Endothelial cell of umbilical vein (primary cell): ENCODE measurements at regions not wholly inside any gene's neighbourhood (a gene's known extent, or its start where the extent isn't known, plus 50 kb on each side); places are given as distances from the start of the nearest gene placed in this dataset.

Experiments used
- BruUV-seq: library from RNA; stranded (reverse); fragments of 400-500 nt; replicated peaks from 2 replicates; lab custom pipeline; 2021; lab: Mats Ljungman, UMichigan
- CTCF ChIA-PET: fragments of 300-600, 350-600 bp; sonication (Branson Sonifier 250); formaldehyde crosslinking; loops from one replicate; lab custom pipeline; 2021; ENCODE audit warnings: antibody characterized with exemption, inconsistent platforms; lab: Charles Lee
- POLR2A ChIA-PET: fragments of 300-600, 350-600 bp; sonication (Branson Sonifier 250); formaldehyde crosslinking; loops from one replicate; lab custom pipeline; 2021; ENCODE audit warnings: antibody characterized with exemption, inconsistent platforms; lab: Charles Lee
- DNase-seq: peaks from one replicate; pipeline ENCODE4 v3.0.0-alpha.2; 2011; ENCODE audit warnings: low read depth, low spot score
- FAIRE-seq: peaks from 2 replicates; lab custom pipeline; 2011; peaks lifted over from hg19 to GRCh38; lab: Jason Lieb, UNC
- H2AFZ ChIP-seq: 2 replicates; pipeline ENCODE4 v1.6.0; 2012; ENCODE audit warnings: low read depth, low read length, control low read depth, inconsistent platforms
- H3K27ac ChIP-seq: 2 replicates; pipeline ENCODE4 v1.5.1; 2011; ENCODE audit warnings: low read depth, mild to moderate bottlenecking, control low read depth, low read length, moderate library complexity; ENCODE audit not compliant: insufficient read depth
- H3K27me3 ChIP-seq, 2 experiments: 2 replicates each; pipeline versions ENCODE4 v1.6.0 to v1.6.1; 2011; ENCODE audit warnings: low read length in 2 of 2, mixed read lengths in 1 of 2; ENCODE audit not compliant: control insufficient read depth in 2 of 2, insufficient read depth in 2 of 2
- H3K36me3 ChIP-seq, 2 experiments: 2 replicates in 1 of 2; 3 replicates in 1 of 2; pipeline ENCODE4 v1.5.1; 2011; ENCODE audit warnings: low read length in 2 of 2, mild to moderate bottlenecking in 1 of 2, moderate library complexity in 1 of 2; ENCODE audit not compliant: control insufficient read depth in 2 of 2, insufficient read depth in 2 of 2; ENCODE audit errors: extremely low read depth in 1 of 2
- H3K4me1 ChIP-seq: 3 replicates; pipeline ENCODE4 v1.5.1; 2011; ENCODE audit warnings: mild to moderate bottlenecking, low read length; ENCODE audit not compliant: control insufficient read depth, insufficient read depth; ENCODE audit errors: extremely low read depth
- H3K4me2 ChIP-seq: 2 replicates; pipeline ENCODE4 v1.6.1; 2011; ENCODE audit warnings: low read length, control low read depth, mixed read lengths; ENCODE audit not compliant: insufficient read depth
- H3K4me3 ChIP-seq, 3 experiments: fragments of 200-600 bp in 1 of 3; sonication (generic), shearing (Covaris generic) in 1 of 3; replicated peaks in 1 of 3; 2 replicates each; pipeline ENCODE4 v1.5.1; 2011 to 2016; ENCODE audit warnings: control low read depth in 3 of 3, low read length in 3 of 3, mild to moderate bottlenecking in 2 of 3, inconsistent platforms in 1 of 3, low read depth in 1 of 3, moderate library complexity in 1 of 3; ENCODE audit not compliant: insufficient read depth in 1 of 3
- H3K79me2 ChIP-seq: 2 replicates; pipeline ENCODE4 v1.6.0; 2012; ENCODE audit warnings: low read length, inconsistent platforms; ENCODE audit not compliant: control insufficient read depth, insufficient read depth
- H3K9ac ChIP-seq: replicated peaks from 2 replicates; pipeline ENCODE3; 2011; ENCODE audit warnings: low read length, control low read depth; ENCODE audit not compliant: insufficient read depth; ENCODE audit errors: extremely low read depth
- H3K9me1 ChIP-seq: replicated peaks from 3 replicates; pipeline ENCODE4 v1.6.0; 2011; ENCODE audit warnings: mild to moderate bottlenecking, low read length; ENCODE audit not compliant: control insufficient read depth, insufficient read depth; ENCODE audit errors: extremely low read depth
- H3K9me3 ChIP-seq: replicated peaks from 2 replicates; pipeline ENCODE4 v1.5.1; 2012; ENCODE audit warnings: low read length, inconsistent platforms; ENCODE audit not compliant: control insufficient read depth, insufficient read depth
- H4K20me1 ChIP-seq: replicated peaks from 2 replicates; pipeline ENCODE3; 2011; ENCODE audit warnings: mild to moderate bottlenecking, low read length; ENCODE audit not compliant: control insufficient read depth, insufficient read depth; ENCODE audit errors: extremely low read depth
- EZH2 ChIP-seq: IDR thresholded peaks from 2 replicates; pipeline ENCODE4 v1.6.1; 2012; ENCODE audit warnings: borderline replicate concordance, low read depth, mild to moderate bottlenecking, moderate library complexity, low read length, inconsistent platforms; ENCODE audit not compliant: severe bottlenecking
- FOS ChIP-seq: IDR thresholded peaks from 2 replicates; pipeline ENCODE4 v1.6.1; 2011; ENCODE audit warnings: mild to moderate bottlenecking, low read length, moderate library complexity, borderline replicate concordance; ENCODE audit not compliant: insufficient read depth
- GATA2 ChIP-seq: IDR thresholded peaks from 2 replicates; pipeline ENCODE4 v1.7.0; 2011; ENCODE audit warnings: low read depth, mild to moderate bottlenecking, moderate library complexity, mixed read lengths, low read length; ENCODE audit not compliant: insufficient read length, insufficient read depth
- JUN ChIP-seq: IDR thresholded peaks from 2 replicates; pipeline ENCODE4 v1.6.1; 2011; ENCODE audit warnings: borderline replicate concordance, low read depth; ENCODE audit not compliant: insufficient read length, insufficient read depth
- MAX ChIP-seq: IDR thresholded peaks from 2 replicates; pipeline ENCODE4 v1.6.1; 2011; ENCODE audit not compliant: insufficient read depth, insufficient read length
- MYC ChIP-seq: IDR thresholded peaks from one replicate; pipeline ENCODE4 v1.6.1; 2011; ENCODE audit warnings: mild to moderate bottlenecking, low read depth, low read length
- POLR2A ChIP-seq: IDR thresholded peaks from 2 replicates; pipeline ENCODE4 v1.6.1; 2012; ENCODE audit warnings: low read depth, mild to moderate bottlenecking, control low read depth, low read length
- POLR2AphosphoS5 ChIP-seq: IDR thresholded peaks from 2 replicates; pipeline ENCODE4 v1.6.1; 2012; ENCODE audit warnings: low read depth, mild to moderate bottlenecking, control low read depth, low read length, moderate library complexity; ENCODE audit not compliant: insufficient read depth
- dilution Hi-C: fragments of 300-500 bp; cut with MboI; formaldehyde crosslinking; loops from one replicate; pipeline ENCODE4 v1.15.0; 2019; ENCODE audit warnings: low sequenced_read_pairs; ENCODE audit not compliant: extremely low pct_ligation_motif_present
- intact Hi-C: fragments of 100-400 bp; cut with micrococcal nuclease; formaldehyde crosslinking; loops from one replicate; pipeline ENCODE4 v1.10.0; 2022
- TF ChIP-seq, protein P1 (sequence below), 2 donors: IDR thresholded peaks; 1 replicate in 1 of 2; 2 replicates in 1 of 2; pipeline ENCODE4 v1.5.1; 2011; ENCODE audit warnings: low read length in 2 of 2, mild to moderate bottlenecking in 2 of 2, moderate library complexity in 2 of 2, control low read depth in 1 of 2, inconsistent platforms in 1 of 2, low read depth in 1 of 2; ENCODE audit not compliant: insufficient read depth in 1 of 2; ENCODE audit errors: extremely low read depth in 1 of 2

DNA sequence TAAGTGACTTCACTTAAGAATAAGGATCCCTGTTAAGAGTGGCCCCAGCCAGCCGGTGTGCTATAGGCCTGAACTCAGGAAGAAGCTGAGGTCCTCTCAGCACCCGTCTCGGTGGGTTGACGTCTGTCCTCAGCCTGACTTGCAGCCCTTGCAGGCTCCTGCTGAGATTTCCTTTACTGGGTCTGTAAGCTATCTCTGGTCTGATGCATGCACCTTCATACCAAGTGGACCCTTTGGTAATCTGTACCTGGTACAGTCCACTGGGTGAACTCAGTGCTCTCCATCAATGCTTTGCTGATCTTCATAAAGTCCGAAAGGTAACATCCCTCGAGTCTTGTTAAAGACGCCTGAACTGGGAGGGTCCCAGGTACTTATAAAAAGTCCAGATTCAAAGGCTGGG is 212.0 kb upstream of the PPP2R3A start:
- FAIRE-seq, result no peak

More for the DNA sequence above, 212.0 kb upstream of the PPP2R3A start:
- Histone ChIP-seq H3K79me2 (no peaks in the 10 kb centered on the region), H3K27me3 (no peaks in the 10 kb centered on the region), H3K4me1 (no peaks in the 10 kb centered on the region), H3K9me3 (no peaks in the 10 kb centered on the region), H3K4me3 (no peak overlapping the region), H3K9ac (no peak overlapping the region), H3K27ac (no peak overlapping the region), H3K36me3 (no peaks in the 10 kb centered on the region), H2AFZ (no peak overlapping the region), H4K20me1 (no peaks in the 10 kb centered on the region), H3K9me1 (no peaks in the 10 kb centered on the region), H3K4me2 (no peak overlapping the region)
- DNase-seq, result no peak
- dilution Hi-C loops, result no loop called here
- intact Hi-C loops, result no loop called here
- TF ChIP-seq MAX (no peak), MYC (no peak), GATA2 (no peak), FOS (no peak), JUN (no peak), POLR2AphosphoS5 (no peak), POLR2A (no peak), EZH2 (no peak)
- TF ChIP-seq, protein P1, sequence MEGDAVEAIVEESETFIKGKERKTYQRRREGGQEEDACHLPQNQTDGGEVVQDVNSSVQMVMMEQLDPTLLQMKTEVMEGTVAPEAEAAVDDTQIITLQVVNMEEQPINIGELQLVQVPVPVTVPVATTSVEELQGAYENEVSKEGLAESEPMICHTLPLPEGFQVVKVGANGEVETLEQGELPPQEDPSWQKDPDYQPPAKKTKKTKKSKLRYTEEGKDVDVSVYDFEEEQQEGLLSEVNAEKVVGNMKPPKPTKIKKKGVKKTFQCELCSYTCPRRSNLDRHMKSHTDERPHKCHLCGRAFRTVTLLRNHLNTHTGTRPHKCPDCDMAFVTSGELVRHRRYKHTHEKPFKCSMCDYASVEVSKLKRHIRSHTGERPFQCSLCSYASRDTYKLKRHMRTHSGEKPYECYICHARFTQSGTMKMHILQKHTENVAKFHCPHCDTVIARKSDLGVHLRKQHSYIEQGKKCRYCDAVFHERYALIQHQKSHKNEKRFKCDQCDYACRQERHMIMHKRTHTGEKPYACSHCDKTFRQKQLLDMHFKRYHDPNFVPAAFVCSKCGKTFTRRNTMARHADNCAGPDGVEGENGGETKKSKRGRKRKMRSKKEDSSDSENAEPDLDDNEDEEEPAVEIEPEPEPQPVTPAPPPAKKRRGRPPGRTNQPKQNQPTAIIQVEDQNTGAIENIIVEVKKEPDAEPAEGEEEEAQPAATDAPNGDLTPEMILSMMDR (IDR thresholded peaks at IDR 0.05; ENCODE audit: extremely low read depth in 1 of 2, insufficient read depth in 1 of 2, low read depth in 1 of 2, low read length in 2 of 2), result no peak
- CTCF ChIA-PET, result no interaction called here
- POLR2A ChIA-PET, result no interaction called here
- BruUV-seq, result no TSS peak
